ENCODE measurements at regions not wholly inside any gene's neighbourhood (a gene's known extent, or its start where the extent isn't known, plus 50 kb on each side); places are given as distances from the start of the nearest gene placed in this dataset.

DNA sequence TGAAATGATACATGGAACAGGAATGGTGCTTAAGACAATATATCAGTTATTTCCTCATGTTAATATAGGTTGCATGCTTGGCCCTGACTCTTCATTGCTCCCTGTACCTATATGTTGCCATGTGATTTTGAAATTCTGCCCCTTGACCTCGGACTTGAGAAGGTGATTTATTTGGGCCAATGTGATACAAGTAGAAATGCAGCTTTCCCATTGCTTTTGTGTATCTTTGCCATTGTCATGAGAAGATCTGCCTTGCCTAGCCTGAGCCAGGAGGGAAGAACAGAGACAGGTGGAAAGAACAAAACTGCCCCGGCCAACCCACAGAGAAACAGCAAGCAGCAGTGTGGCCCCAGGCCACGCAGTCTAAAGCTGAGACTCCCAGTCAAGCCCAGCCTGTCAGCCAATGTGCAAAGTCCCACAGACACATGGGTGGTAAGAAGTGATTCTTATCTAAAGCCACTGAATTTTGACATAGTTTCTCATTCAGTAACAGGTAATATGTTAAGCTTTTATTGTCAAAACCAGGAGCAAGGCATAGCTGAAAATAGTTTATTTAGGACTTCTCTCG is 245.7 kb upstream of the RND3 start:
- H3K9me2 ChIP-seq (replicated peaks; ENCODE audit: insufficient read depth, low read length) = no peaks in the 10 kb centered on the region
- H3K27ac ChIP-seq (ENCODE audit: low read length) = no peak overlapping the region
- no peaks in the 10 kb centered on the region for H3K9me3 ChIP-seq (ENCODE audit: low read length)
- H4K20me1 ChIP-seq (ENCODE audit: insufficient read depth, low read depth, low read length) = no peaks in the 10 kb centered on the region
- no peaks in the 10 kb centered on the region for H3K27me3 ChIP-seq (ENCODE audit: low read length)
- no peaks in the 10 kb centered on the region for H3K36me3 ChIP-seq (ENCODE audit: insufficient read depth, low read length)
- no peak overlapping the region for H3K4me2 ChIP-seq (ENCODE audit: low read depth, low read length, poor library complexity, severe bottlenecking)
- no peaks in the 10 kb centered on the region for H3K4me1 ChIP-seq (ENCODE audit: low read length)
- DNase-seq = no peak
- no peak overlapping the region for H3K4me3 ChIP-seq (ENCODE audit: low read length)
- H3K9ac ChIP-seq (ENCODE audit: low read length) = no peak overlapping the region
- H3K79me2 ChIP-seq (ENCODE audit: low read length) = no peaks in the 10 kb centered on the region
- H2AFZ ChIP-seq (ENCODE audit: low read length) = no peak overlapping the region

DNA sequence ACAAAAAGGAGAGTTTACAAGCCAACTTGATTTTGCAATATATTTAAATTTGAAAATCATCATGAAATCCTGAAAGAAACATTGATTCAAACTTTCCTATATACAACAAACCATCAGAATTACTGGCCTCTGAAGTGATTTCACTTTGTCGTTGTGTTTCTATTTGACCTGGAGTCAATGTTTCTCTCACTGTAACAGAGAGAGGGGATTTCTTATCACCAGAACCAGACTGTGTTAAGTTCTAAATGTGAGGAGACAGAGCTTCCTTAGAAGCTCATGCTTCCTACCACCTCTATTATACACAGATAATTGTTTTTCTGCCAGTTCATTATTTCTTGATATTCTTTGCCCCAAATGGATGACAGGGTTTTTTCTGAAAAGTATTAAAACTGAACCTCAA is 245.0 kb upstream of the RND3 start:
- H3K9me3 ChIP-seq (ENCODE audit: low read length) = no peaks in the 10 kb centered on the region
- no peaks in the 10 kb centered on the region for H3K36me3 ChIP-seq (ENCODE audit: insufficient read depth, low read length)
- H3K9ac ChIP-seq (ENCODE audit: low read length) = no peak overlapping the region
- H3K4me3 ChIP-seq (ENCODE audit: low read length) = no peak overlapping the region
- H3K27ac ChIP-seq (ENCODE audit: low read length) = no peak overlapping the region
- H3K4me2 ChIP-seq (ENCODE audit: low read depth, low read length, poor library complexity, severe bottlenecking) = no peak overlapping the region
- no peaks in the 10 kb centered on the region for H3K4me1 ChIP-seq (ENCODE audit: low read length)
- no peak for DNase-seq
- H3K79me2 ChIP-seq (ENCODE audit: low read length) = no peaks in the 10 kb centered on the region
- no peaks in the 10 kb centered on the region for H4K20me1 ChIP-seq (ENCODE audit: insufficient read depth, low read depth, low read length)
- no peak overlapping the region for H2AFZ ChIP-seq (ENCODE audit: low read length)
- H3K9me2 ChIP-seq (replicated peaks; ENCODE audit: insufficient read depth, low read length) = no peaks in the 10 kb centered on the region
- no peaks in the 10 kb centered on the region for H3K27me3 ChIP-seq (ENCODE audit: low read length)

DNA sequence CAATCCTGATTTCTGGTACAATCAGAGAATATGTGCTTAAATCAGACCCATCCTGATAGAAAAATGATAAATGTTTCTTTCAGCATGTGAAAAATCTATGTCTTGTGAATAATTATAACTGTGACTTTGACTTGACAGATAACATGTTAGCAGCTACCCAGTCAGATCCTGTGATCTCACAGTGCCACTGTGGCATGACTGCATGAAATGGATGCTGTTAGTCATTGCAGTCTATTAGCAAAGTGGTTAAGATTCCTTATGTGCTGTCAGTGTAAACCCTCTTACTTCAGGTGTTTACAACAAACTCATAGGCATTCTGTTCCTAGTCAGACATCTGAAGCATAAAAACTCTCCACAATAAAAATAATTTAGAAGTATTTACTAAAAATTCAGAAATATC is 244.6 kb upstream of the RND3 start:
- DNase-seq = no peak
- no peaks in the 10 kb centered on the region for H3K9me2 ChIP-seq (replicated peaks; ENCODE audit: insufficient read depth, low read length)
- H3K4me3 ChIP-seq (ENCODE audit: low read length) = no peak overlapping the region
- no peaks in the 10 kb centered on the region for H3K79me2 ChIP-seq (ENCODE audit: low read length)
- no peaks in the 10 kb centered on the region for H4K20me1 ChIP-seq (ENCODE audit: insufficient read depth, low read depth, low read length)
- no peak overlapping the region for H3K4me2 ChIP-seq (ENCODE audit: low read depth, low read length, poor library complexity, severe bottlenecking)
- H3K27ac ChIP-seq (ENCODE audit: low read length) = no peak overlapping the region
- no peaks in the 10 kb centered on the region for H3K36me3 ChIP-seq (ENCODE audit: insufficient read depth, low read length)
- no peak overlapping the region for H3K9ac ChIP-seq (ENCODE audit: low read length)
- no peaks in the 10 kb centered on the region for H3K4me1 ChIP-seq (ENCODE audit: low read length)
- no peaks in the 10 kb centered on the region for H3K9me3 ChIP-seq (ENCODE audit: low read length)
- H3K27me3 ChIP-seq (ENCODE audit: low read length) = no peaks in the 10 kb centered on the region
- H2AFZ ChIP-seq (ENCODE audit: low read length) = no peak overlapping the region

DNA sequence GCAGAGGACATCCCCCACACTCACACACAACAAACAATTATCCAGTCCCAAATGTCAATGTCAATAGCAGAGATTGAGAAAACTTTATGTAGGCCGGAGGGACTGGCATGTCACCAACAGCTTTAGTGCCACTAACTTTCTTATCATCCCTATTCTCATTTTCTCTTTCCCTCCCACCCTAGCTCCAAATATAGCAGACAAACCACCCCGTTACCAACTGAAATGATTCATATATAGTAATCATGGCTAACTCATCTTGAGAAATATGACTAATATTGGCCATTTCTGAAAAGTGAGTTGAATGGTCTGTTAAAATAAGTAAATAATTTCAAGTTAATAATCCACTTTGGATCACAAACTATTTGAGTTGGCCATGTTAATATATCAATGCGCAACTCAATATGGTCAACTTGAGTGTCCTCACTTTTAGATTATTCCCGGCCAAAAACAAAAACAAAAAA is 242.1 kb upstream of the RND3 start:
- no peak overlapping the region for H3K27ac ChIP-seq (ENCODE audit: low read length)
- no peaks in the 10 kb centered on the region for H3K36me3 ChIP-seq (ENCODE audit: insufficient read depth, low read length)
- no peaks in the 10 kb centered on the region for H3K79me2 ChIP-seq (ENCODE audit: low read length)
- H3K9me3 ChIP-seq (ENCODE audit: low read length) = no peaks in the 10 kb centered on the region
- H3K9me2 ChIP-seq (replicated peaks; ENCODE audit: insufficient read depth, low read length) = no peaks in the 10 kb centered on the region
- no peak for DNase-seq
- no peak overlapping the region for H2AFZ ChIP-seq (ENCODE audit: low read length)
- H3K4me2 ChIP-seq (ENCODE audit: low read depth, low read length, poor library complexity, severe bottlenecking) = no peak overlapping the region
- no peak overlapping the region for H3K4me3 ChIP-seq (ENCODE audit: low read length)
- H3K27me3 ChIP-seq (ENCODE audit: low read length) = no peaks in the 10 kb centered on the region
- H3K4me1 ChIP-seq (ENCODE audit: low read length) = no peaks in the 10 kb centered on the region
- no peaks in the 10 kb centered on the region for H4K20me1 ChIP-seq (ENCODE audit: insufficient read depth, low read depth, low read length)
- no peak overlapping the region for H3K9ac ChIP-seq (ENCODE audit: low read length)

DNA sequence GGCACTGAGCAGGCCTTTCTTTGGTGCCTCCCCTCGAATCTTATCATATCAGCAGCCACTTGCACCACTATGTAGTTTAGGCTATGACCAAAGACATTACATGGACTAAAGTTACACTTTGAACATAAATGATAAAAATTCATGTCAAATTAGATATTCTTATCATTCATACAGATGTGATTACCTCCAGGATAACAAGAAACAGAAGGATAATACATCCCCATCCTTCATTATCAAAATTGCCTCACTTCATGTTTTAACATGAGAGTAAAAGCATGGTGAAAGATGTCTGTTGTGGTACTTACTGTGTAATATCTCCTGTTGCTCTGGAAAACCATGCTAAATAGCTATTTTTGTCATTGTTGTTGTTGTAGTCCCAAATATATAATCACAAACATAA is 230.8 kb upstream of the RND3 start:
- Histone ChIP-seq H3K9me2 (replicated peaks; ENCODE audit: insufficient read depth, low read length) (no peaks in the 10 kb centered on the region), H3K27ac (ENCODE audit: low read length) (no peak overlapping the region), H3K27me3 (ENCODE audit: low read length) (no peaks in the 10 kb centered on the region), H2AFZ (ENCODE audit: low read length) (no peak overlapping the region), H3K36me3 (ENCODE audit: insufficient read depth, low read length) (no peaks in the 10 kb centered on the region), H3K9ac (ENCODE audit: low read length) (no peak overlapping the region), H4K20me1 (ENCODE audit: insufficient read depth, low read depth, low read length) (no peaks in the 10 kb centered on the region), H3K79me2 (ENCODE audit: low read length) (no peaks in the 10 kb centered on the region), H3K4me2 (ENCODE audit: low read depth, low read length, poor library complexity, severe bottlenecking) (no peak overlapping the region), H3K9me3 (ENCODE audit: low read length) (no peaks in the 10 kb centered on the region), H3K4me3 (ENCODE audit: low read length) (no peak overlapping the region), H3K4me1 (ENCODE audit: low read length) (no peaks in the 10 kb centered on the region)
- DNase-seq = no peak

DNA sequence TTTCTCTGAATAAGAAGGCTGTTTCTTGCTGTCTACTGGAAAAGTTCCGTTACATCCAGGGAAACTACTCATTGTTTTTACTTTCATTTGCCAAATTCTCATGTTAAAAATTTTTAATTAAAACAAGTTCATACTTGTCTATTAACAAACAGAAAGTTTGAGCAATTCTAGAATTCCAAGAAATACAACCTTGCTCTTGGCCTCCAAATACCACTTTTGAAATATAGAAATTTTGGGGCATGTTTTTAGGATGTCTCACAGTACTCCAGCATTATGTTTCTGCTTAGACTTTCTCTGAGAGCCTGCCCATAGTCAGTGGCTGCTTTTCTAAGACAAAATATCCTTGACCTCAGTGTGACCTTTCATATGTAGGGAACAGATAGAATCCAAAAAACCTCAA is 228.7 kb upstream of the RND3 start:
- Histone ChIP-seq H3K9ac (ENCODE audit: low read length) (no peak overlapping the region), H3K9me2 (replicated peaks; ENCODE audit: insufficient read depth, low read length) (0 out of 2 replicates have a peak, but pooled peaks cover 3% of the 10 kb centered on the region), H3K9me3 (ENCODE audit: low read length) (no peaks in the 10 kb centered on the region), H2AFZ (ENCODE audit: low read length) (no peak overlapping the region), H4K20me1 (ENCODE audit: insufficient read depth, low read depth, low read length) (no peaks in the 10 kb centered on the region), H3K4me2 (ENCODE audit: low read depth, low read length, poor library complexity, severe bottlenecking) (no peak overlapping the region), H3K4me3 (ENCODE audit: low read length) (no peak overlapping the region), H3K4me1 (ENCODE audit: low read length) (no peaks in the 10 kb centered on the region), H3K79me2 (ENCODE audit: low read length) (no peaks in the 10 kb centered on the region), H3K27me3 (ENCODE audit: low read length) (no peaks in the 10 kb centered on the region), H3K36me3 (ENCODE audit: insufficient read depth, low read length) (no peaks in the 10 kb centered on the region), H3K27ac (ENCODE audit: low read length) (no peak overlapping the region)
- no peak for DNase-seq

DNA sequence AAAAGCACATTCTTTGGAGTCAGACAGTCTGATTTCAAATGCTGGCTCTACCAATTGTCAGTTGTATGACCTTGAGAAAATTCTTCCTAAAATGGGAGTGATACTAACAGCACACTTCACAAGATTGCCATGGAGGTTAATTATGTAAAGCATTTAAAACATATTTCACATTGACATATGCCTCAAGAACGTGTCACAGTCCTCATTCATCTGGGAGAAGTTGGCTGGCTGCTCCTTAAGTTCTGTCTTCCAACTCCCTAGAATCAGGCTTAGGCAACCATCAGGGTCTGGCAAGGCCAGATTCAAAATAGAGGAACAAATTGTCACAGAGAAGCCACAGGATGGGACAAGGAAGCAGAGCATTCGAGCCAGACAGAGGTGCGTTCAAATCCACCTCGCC is 228.0 kb upstream of the RND3 start:
- Histone ChIP-seq H3K27ac (ENCODE audit: low read length) (no peak overlapping the region), H4K20me1 (ENCODE audit: insufficient read depth, low read depth, low read length) (no peaks in the 10 kb centered on the region), H3K27me3 (ENCODE audit: low read length) (no peaks in the 10 kb centered on the region), H3K4me1 (ENCODE audit: low read length) (no peaks in the 10 kb centered on the region), H2AFZ (ENCODE audit: low read length) (no peak overlapping the region), H3K36me3 (ENCODE audit: insufficient read depth, low read length) (no peaks in the 10 kb centered on the region), H3K9ac (ENCODE audit: low read length) (no peak overlapping the region), H3K4me3 (ENCODE audit: low read length) (no peak overlapping the region), H3K4me2 (ENCODE audit: low read depth, low read length, poor library complexity, severe bottlenecking) (no peak overlapping the region), H3K79me2 (ENCODE audit: low read length) (no peaks in the 10 kb centered on the region), H3K9me3 (ENCODE audit: low read length) (no peaks in the 10 kb centered on the region), H3K9me2 (replicated peaks; ENCODE audit: insufficient read depth, low read length) (0 out of 2 replicates have a peak, but pooled peaks cover 3% of the 10 kb centered on the region)
- no peak for DNase-seq

DNA sequence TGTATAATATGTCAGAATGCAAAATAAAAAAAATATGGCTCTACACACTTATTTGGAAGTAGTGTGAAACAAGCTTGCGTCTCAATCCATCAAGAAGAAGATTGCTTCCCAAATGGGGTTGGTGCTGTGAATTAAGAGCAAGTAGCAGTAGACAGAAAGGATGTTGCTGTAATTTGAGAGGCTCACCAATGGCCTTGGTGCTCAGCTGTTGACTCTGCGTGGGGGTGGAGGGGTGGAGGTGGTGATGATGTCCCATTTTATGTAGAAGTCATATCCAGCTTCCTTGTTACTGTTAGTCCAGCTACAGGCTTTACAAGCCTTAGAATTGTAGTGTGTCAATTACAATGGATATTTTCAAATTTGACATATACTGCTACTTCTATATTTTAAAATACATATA is 223.4 kb upstream of the RND3 start:
- Histone ChIP-seq H3K9me3 (ENCODE audit: low read length) (no peaks in the 10 kb centered on the region), H3K27me3 (ENCODE audit: low read length) (no peaks in the 10 kb centered on the region), H3K79me2 (ENCODE audit: low read length) (no peaks in the 10 kb centered on the region), H3K4me1 (ENCODE audit: low read length) (no peaks in the 10 kb centered on the region), H3K27ac (ENCODE audit: low read length) (no peak overlapping the region), H3K9me2 (replicated peaks; ENCODE audit: insufficient read depth, low read length) (0 out of 2 replicates have a peak, but pooled peaks cover 3% of the 10 kb centered on the region), H3K9ac (ENCODE audit: low read length) (no peak overlapping the region), H3K36me3 (ENCODE audit: insufficient read depth, low read length) (no peaks in the 10 kb centered on the region), H3K4me3 (ENCODE audit: low read length) (no peak overlapping the region), H4K20me1 (ENCODE audit: insufficient read depth, low read depth, low read length) (no peaks in the 10 kb centered on the region), H3K4me2 (ENCODE audit: low read depth, low read length, poor library complexity, severe bottlenecking) (no peak overlapping the region), H2AFZ (ENCODE audit: low read length) (no peak overlapping the region)
- no peak for DNase-seq

DNA sequence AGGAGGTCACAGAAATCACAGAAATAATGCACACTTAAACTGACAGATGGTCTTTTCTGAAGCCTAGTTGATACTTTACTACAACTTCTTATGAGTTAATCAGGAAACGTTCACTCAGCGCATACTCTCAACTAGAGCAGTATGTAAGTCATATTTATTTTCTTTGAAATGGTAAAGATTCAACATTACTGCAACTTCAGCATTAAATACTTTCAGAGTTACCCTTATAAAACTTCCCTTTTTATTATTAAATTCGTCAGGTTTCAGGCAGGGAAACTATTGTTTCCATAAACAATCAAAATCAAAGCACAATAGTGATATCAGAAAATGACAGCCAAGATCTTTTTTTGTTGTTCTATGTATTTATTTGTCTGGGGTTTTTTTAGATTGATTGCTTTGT is 222.6 kb upstream of the RND3 start:
- Histone ChIP-seq H3K4me3 (ENCODE audit: low read length) (no peak overlapping the region), H3K27ac (ENCODE audit: low read length) (no peak overlapping the region), H3K9me3 (ENCODE audit: low read length) (no peaks in the 10 kb centered on the region), H3K36me3 (ENCODE audit: insufficient read depth, low read length) (no peaks in the 10 kb centered on the region), H3K4me1 (ENCODE audit: low read length) (no peaks in the 10 kb centered on the region), H3K4me2 (ENCODE audit: low read depth, low read length, poor library complexity, severe bottlenecking) (no peak overlapping the region), H2AFZ (ENCODE audit: low read length) (no peak overlapping the region), H4K20me1 (ENCODE audit: insufficient read depth, low read depth, low read length) (no peaks in the 10 kb centered on the region), H3K79me2 (ENCODE audit: low read length) (no peaks in the 10 kb centered on the region), H3K9me2 (replicated peaks; ENCODE audit: insufficient read depth, low read length) (0 out of 2 replicates have a peak, but pooled peaks cover 3% of the 10 kb centered on the region), H3K27me3 (ENCODE audit: low read length) (no peaks in the 10 kb centered on the region), H3K9ac (ENCODE audit: low read length) (no peak overlapping the region)
- no peak for DNase-seq
